Upper lobe of left lung (tissue), 4 donors: ENCODE measurements at regions not wholly inside any gene's neighbourhood (a gene's known extent, or its start where the extent isn't known, plus 50 kb on each side); places are given as distances from the start of the nearest gene placed in this dataset.

Experiments
- CTCF ChIP-seq, 6 experiments: fragments of 450-650 bp in 4 of 6; fragments of 200-600 bp in 2 of 6; sonication (generic) in 2 of 6; IDR thresholded peaks; one replicate each; pipeline ENCODE4 v1.5.1; 2016 to 2019; ENCODE audit warnings: antibody characterized with exemption in 6 of 6
- EP300 ChIP-seq, 4 donors: sonication (generic); formaldehyde crosslinking; IDR thresholded peaks; one replicate each; pipeline ENCODE4 v1.5.1; 2017; ENCODE audit warnings: antibody characterized with exemption in 4 of 4, control low read depth in 2 of 4
- POLR2A ChIP-seq, 4 donors: fragments of 450-650 bp; IDR thresholded peaks; one replicate each; pipeline ENCODE4 v1.5.1; 2016 to 2017; ENCODE audit warnings: antibody characterized with exemption in 4 of 4, mild to moderate bottlenecking in 2 of 4

- TF ChIP-seq EP300 (IDR thresholded peaks at IDR 0.05) (no peak), CTCF (IDR thresholded peaks at IDR 0.05) (no peak), POLR2A (IDR thresholded peaks at IDR 0.05) (no peak)
Measured at GRCh38 chr2:160652236-160652635, 158.6 kb upstream of the RBMS1 start.
